ENCODE measurements at regions not wholly inside any gene's neighbourhood (a gene's known extent, or its start where the extent isn't known, plus 50 kb on each side); places are given as distances from the start of the nearest gene placed in this dataset.

DNA sequence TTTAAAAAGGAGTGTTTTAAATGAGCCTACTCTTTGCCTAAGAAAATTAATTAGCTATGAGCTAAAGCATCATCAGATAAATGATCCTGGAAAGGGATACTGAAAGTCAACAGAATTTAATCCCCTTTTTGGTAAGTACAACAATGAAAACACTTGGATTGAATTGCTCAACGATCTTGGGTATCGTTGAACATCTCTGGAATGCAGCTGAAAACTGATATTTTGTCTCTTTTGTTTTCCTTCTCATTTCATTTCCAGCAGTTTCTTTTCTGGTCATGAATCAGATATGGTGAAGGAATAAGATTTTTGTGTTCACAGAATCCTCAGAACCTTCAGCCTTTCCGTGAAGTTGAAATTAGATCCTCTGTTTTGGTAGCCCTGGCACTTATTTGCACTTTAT lies 771.2 kb downstream of the FSCB start:
- TF ChIP-seq, protein P1, sequence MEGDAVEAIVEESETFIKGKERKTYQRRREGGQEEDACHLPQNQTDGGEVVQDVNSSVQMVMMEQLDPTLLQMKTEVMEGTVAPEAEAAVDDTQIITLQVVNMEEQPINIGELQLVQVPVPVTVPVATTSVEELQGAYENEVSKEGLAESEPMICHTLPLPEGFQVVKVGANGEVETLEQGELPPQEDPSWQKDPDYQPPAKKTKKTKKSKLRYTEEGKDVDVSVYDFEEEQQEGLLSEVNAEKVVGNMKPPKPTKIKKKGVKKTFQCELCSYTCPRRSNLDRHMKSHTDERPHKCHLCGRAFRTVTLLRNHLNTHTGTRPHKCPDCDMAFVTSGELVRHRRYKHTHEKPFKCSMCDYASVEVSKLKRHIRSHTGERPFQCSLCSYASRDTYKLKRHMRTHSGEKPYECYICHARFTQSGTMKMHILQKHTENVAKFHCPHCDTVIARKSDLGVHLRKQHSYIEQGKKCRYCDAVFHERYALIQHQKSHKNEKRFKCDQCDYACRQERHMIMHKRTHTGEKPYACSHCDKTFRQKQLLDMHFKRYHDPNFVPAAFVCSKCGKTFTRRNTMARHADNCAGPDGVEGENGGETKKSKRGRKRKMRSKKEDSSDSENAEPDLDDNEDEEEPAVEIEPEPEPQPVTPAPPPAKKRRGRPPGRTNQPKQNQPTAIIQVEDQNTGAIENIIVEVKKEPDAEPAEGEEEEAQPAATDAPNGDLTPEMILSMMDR (conservative IDR thresholded peaks at IDR 0.05; ENCODE audit: low read depth, low read length), result no peak
- TF ChIP-seq EZH2 (IDR thresholded peaks at IDR 0.05; ENCODE audit: low read length, unreplicated experiment) (no peak), EZH2phosphoT487 (IDR thresholded peaks at IDR 0.05; ENCODE audit: borderline replicate concordance, low read length) (no peak)

All from PC-3 (cell line).